GM12891 (cell line): ENCODE measurements at regions not wholly inside any gene's neighbourhood (a gene's known extent, or its start where the extent isn't known, plus 50 kb on each side); places are given as distances from the start of the nearest gene placed in this dataset.

ENCODE experiments used
- POLR2A ChIP-seq: IDR thresholded peaks from 2 replicates; pipeline ENCODE4 v1.6.1; 2011; ENCODE audit warnings: low read depth, low read length, control low read depth
- SPI1 ChIP-seq: IDR thresholded peaks from 2 replicates; pipeline ENCODE4 v1.6.1; 2011; ENCODE audit warnings: low read depth, low read length, control low read depth

DNA sequence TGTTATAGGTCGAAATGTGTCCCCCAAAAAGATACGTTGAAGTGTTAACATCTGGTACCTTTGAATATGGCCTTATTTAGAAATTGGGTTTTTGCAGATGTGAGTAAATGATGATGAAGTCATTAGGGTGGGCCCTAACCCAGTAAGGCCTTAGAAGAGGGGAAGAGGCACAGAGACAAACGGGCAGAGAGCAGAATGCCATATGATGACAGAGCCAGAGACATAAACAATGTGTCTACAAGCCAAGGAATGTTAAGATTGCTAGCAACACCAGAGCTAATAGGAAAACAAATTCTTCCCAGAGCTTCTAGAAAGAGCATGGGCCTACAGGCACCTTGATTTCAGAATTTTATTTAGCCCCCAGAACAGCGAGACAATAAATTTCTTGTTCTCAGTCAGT, 693.1 kb upstream of the NECTIN3 start:
- no peak for TF ChIP-seq SPI1
- no peak for TF ChIP-seq POLR2A
